HCT116 (cell line): ENCODE measurements at regions not wholly inside any gene's neighbourhood (a gene's known extent, or its start where the extent isn't known, plus 50 kb on each side); places are given as distances from the start of the nearest gene placed in this dataset.

Experiments
- ATAC-seq: fragments of 200-7000 bp; cut with Tn5 transposase; 2 replicates; pipeline ENCODE4 v1.9.1; 2020; ENCODE audit warnings: mild to moderate bottlenecking, moderate library complexity
- BruUV-seq: library from RNA; stranded (reverse); fragments of 400-500 nt; replicated peaks from 2 replicates; lab custom pipeline; 2021; lab: Mats Ljungman, UMichigan
- CTCF ChIA-PET: fragments of 300-600 bp; sonication (Branson Sonifier 250); formaldehyde crosslinking; loops from one replicate; lab custom pipeline; 2021; ENCODE audit warnings: antibody characterized with exemption; lab: Charles Lee
- POLR2A ChIA-PET: fragments of 300-600, 350-600 bp; sonication (Branson Sonifier 250); formaldehyde crosslinking; loops from one replicate; lab custom pipeline; 2021; ENCODE audit warnings: antibody characterized with exemption; lab: Charles Lee
- RAD21 ChIA-PET, 2 experiments: fragments of 300-600 bp; sonication (Branson Sonifier 250); formaldehyde crosslinking; loops; one replicate each; lab custom pipeline; 2023; ENCODE audit warnings: low total read pairs in 2 of 2; ENCODE audit not compliant: uncharacterized antibody in 2 of 2, unreplicated experiment in 2 of 2, low non-redundant PET in 1 of 2; lab: Charles Lee
- DNase-seq: peaks from one replicate; pipeline ENCODE4 v3.0.0-alpha.2; 2010; ENCODE audit warnings: low read depth, low spot score
- H2AFZ ChIP-seq: fragments of 200-600 bp; shearing (Covaris generic), sonication (generic); 2 replicates; pipeline ENCODE4 v1.6.1; 2017; ENCODE audit warnings: low read depth, mixed run types, mixed read lengths, antibody characterized with exemption, low read length; ENCODE audit not compliant: poor library complexity, severe bottlenecking
- H3K27ac ChIP-seq: 2 replicates; pipeline ENCODE4 v1.5.1; 2012; ENCODE audit warnings: low read depth, low read length
- H3K27me3 ChIP-seq: fragments of 200-600 bp; sonication (generic); 2 replicates; pipeline ENCODE4 v1.6.1; 2016; ENCODE audit warnings: mixed run types, low read length, mixed read lengths; ENCODE audit not compliant: insufficient read depth
- H3K36me3 ChIP-seq, 2 experiments: fragments of 200-500 bp in 1 of 2; fragments of 200-600 bp in 1 of 2; sonication (Bioruptor generic) in 1 of 2; sonication (generic) in 1 of 2; 2 replicates each; pipeline versions ENCODE4 v1.5.1 to v1.6.1; 2014 to 2016; ENCODE audit warnings: low read length in 2 of 2, inconsistent platforms in 1 of 2, mixed read lengths in 1 of 2, mixed run types in 1 of 2; ENCODE audit not compliant: insufficient read depth in 2 of 2, control insufficient read depth in 1 of 2
- H3K4me1 ChIP-seq, 2 experiments: fragments of 200-600 bp in 1 of 2; sonication (generic) in 1 of 2; 2 replicates each; pipeline versions ENCODE4 v1.5.1 to v1.6.1; 2012 to 2017; ENCODE audit warnings: low read length in 2 of 2, inconsistent platforms in 1 of 2, mild to moderate bottlenecking in 1 of 2, mixed read lengths in 1 of 2, mixed run types in 1 of 2, moderate library complexity in 1 of 2; ENCODE audit not compliant: insufficient read depth in 2 of 2, control insufficient read depth in 1 of 2
- H3K4me2 ChIP-seq: fragments of 200-600 bp; sonication (generic); 2 replicates; pipeline ENCODE4 v1.6.1; 2017; ENCODE audit warnings: mixed run types, low read length, mixed read lengths
- H3K4me3 ChIP-seq, 2 experiments: fragments of 200-600 bp in 1 of 2; sonication (generic) in 1 of 2; replicated peaks in 1 of 2; 2 replicates each; pipeline ENCODE4 v1.5.1; 2011 to 2016; ENCODE audit warnings: low read length in 2 of 2, control low read depth in 1 of 2, low read depth in 1 of 2, mild to moderate bottlenecking in 1 of 2, mixed read lengths in 1 of 2, mixed run types in 1 of 2
- H3K79me2 ChIP-seq: fragments of 200-600 bp; sonication (generic); 2 replicates; pipeline ENCODE4 v1.6.1; 2017; ENCODE audit warnings: mild to moderate bottlenecking, mixed run types, low read length, moderate library complexity, mixed read lengths; ENCODE audit not compliant: insufficient read depth
- H3K9ac ChIP-seq: fragments of 200-600 bp; sonication (generic); 2 replicates; pipeline ENCODE4 v1.6.1; 2016; ENCODE audit warnings: low read length, mixed read lengths
- H3K9me2 ChIP-seq: fragments of 200-600 bp; sonication (generic), shearing (Covaris generic); 2 replicates; pipeline ENCODE4 v1.6.1; 2017; ENCODE audit warnings: mixed run types, mild to moderate bottlenecking, moderate library complexity; ENCODE audit not compliant: insufficient read depth
- H3K9me3 ChIP-seq, 2 experiments: fragments of 200-500 bp in 1 of 2; fragments of 200-600 bp in 1 of 2; sonication (Bioruptor generic) in 1 of 2; sonication (generic) in 1 of 2; 2 replicates each; pipeline ENCODE4 v1.6.1; 2014 to 2017; ENCODE audit warnings: low read length in 2 of 2, mixed read lengths in 2 of 2, inconsistent platforms in 1 of 2, low read depth in 1 of 2, mild to moderate bottlenecking in 1 of 2, mixed run types in 1 of 2, moderate library complexity in 1 of 2; ENCODE audit not compliant: control insufficient read depth in 1 of 2, insufficient read depth in 1 of 2
- H4K20me1 ChIP-seq: fragments of 200-600 bp; sonication (generic), shearing (Covaris generic); 2 replicates; pipeline ENCODE4 v1.6.1; 2017; ENCODE audit warnings: mixed run types, mild to moderate bottlenecking, moderate library complexity; ENCODE audit not compliant: insufficient read depth
- ATF3 ChIP-seq: IDR thresholded peaks from 2 replicates; pipeline ENCODE4 v1.6.1; 2012
- CBX3 ChIP-seq: IDR thresholded peaks from 2 replicates; pipeline ENCODE4 v1.6.1; 2012; ENCODE audit warnings: low read depth
- CEBPB ChIP-seq: IDR thresholded peaks from 2 replicates; pipeline ENCODE4 v1.6.1; 2012; ENCODE audit warnings: low read depth
- CTCF ChIP-seq, 3 experiments: fragments of 200-600 bp in 1 of 3; sonication (generic) in 1 of 3; IDR thresholded peaks in 2 of 3; conservative IDR thresholded peaks in 1 of 3; 2 replicates each; pipeline ENCODE4 v1.5.1; 2012 to 2017; ENCODE audit warnings: low read depth in 2 of 3, low read length in 2 of 3, antibody characterized with exemption in 1 of 3, borderline replicate concordance in 1 of 3, control low read depth in 1 of 3, mild to moderate bottlenecking in 1 of 3, mixed read lengths in 1 of 3, mixed run types in 1 of 3, moderate library complexity in 1 of 3; ENCODE audit not compliant: insufficient read depth in 1 of 3
- EGR1 ChIP-seq: IDR thresholded peaks from 2 replicates; pipeline ENCODE4 v1.6.1; 2012; ENCODE audit warnings: low read depth
- ELF1 ChIP-seq: IDR thresholded peaks from 2 replicates; pipeline ENCODE4 v1.6.1; 2012; ENCODE audit warnings: low read depth, borderline replicate concordance
- EZH2 ChIP-seq: fragments of 200-600 bp; sonication (generic); IDR thresholded peaks from 2 replicates; pipeline ENCODE4 v1.6.1; 2017; ENCODE audit warnings: antibody characterized with exemption, mixed run types
- FOSL1 ChIP-seq: IDR thresholded peaks from 2 replicates; pipeline ENCODE4 v1.6.1; 2012; ENCODE audit warnings: low read depth
- JUND ChIP-seq: IDR thresholded peaks from 2 replicates; pipeline ENCODE4 v1.6.1; 2012
- MAX ChIP-seq: IDR thresholded peaks from 2 replicates; pipeline ENCODE4 v1.6.1; 2012
- POLR2AphosphoS5 ChIP-seq: IDR thresholded peaks from 2 replicates; pipeline ENCODE4 v1.6.1; 2011; ENCODE audit warnings: mild to moderate bottlenecking, low read depth, low read length, moderate library complexity
- RAD21 ChIP-seq: IDR thresholded peaks from 2 replicates; pipeline ENCODE4 v1.6.1; 2012; ENCODE audit warnings: low read depth, mild to moderate bottlenecking
- REST ChIP-seq: IDR thresholded peaks from 2 replicates; pipeline ENCODE4 v1.6.1; 2012; ENCODE audit warnings: low read depth
- SIN3A ChIP-seq: IDR thresholded peaks from 2 replicates; pipeline ENCODE4 v1.6.1; 2012; ENCODE audit warnings: low read depth
- SP1 ChIP-seq: IDR thresholded peaks from 2 replicates; pipeline ENCODE4 v1.6.1; 2012; ENCODE audit warnings: low read depth
- SRF ChIP-seq: IDR thresholded peaks from 2 replicates; pipeline ENCODE4 v1.6.1; 2012; ENCODE audit warnings: low read depth
- TCF7L2 ChIP-seq: IDR thresholded peaks from 2 replicates; pipeline ENCODE4 v1.7.0; 2011; ENCODE audit warnings: borderline replicate concordance, inconsistent platforms; ENCODE audit not compliant: insufficient read depth, insufficient read length; ENCODE audit errors: extremely low read depth
- YY1 ChIP-seq: IDR thresholded peaks from 2 replicates; pipeline ENCODE4 v1.6.1; 2011; ENCODE audit warnings: low read length, low read depth, moderate library complexity, mild to moderate bottlenecking; ENCODE audit not compliant: insufficient replicate concordance; ENCODE audit errors: extremely low read depth
- ZBTB33 ChIP-seq: IDR thresholded peaks from 2 replicates; pipeline ENCODE4 v1.6.1; 2011; ENCODE audit warnings: mild to moderate bottlenecking, low read length, moderate library complexity; ENCODE audit not compliant: insufficient replicate concordance; ENCODE audit errors: extremely low read depth
- ZFX ChIP-seq: fragments of 450-650 bp; IDR thresholded peaks from 2 replicates; pipeline ENCODE4 v1.6.1; 2017
- ZNF274 ChIP-seq: fragments of 200-500 bp; sonication (Bioruptor generic); IDR thresholded peaks from 2 replicates; pipeline ENCODE4 v1.6.1; 2014; ENCODE audit warnings: mild to moderate bottlenecking, low read depth, low read length, inconsistent platforms
- intact Hi-C: fragments of 100-400 bp; cut with micrococcal nuclease; formaldehyde crosslinking; loops from 2 replicates; pipeline ENCODE4 v1.10.0; 2022

- CTCF ChIA-PET, result interaction anchor here (0.8 to 1.4 kb wide), 4 partner anchors 119 to 580 kb away, joined by 3 to 4 read pairs (median 3); partner anchors contain the start of gene DLL1
- RAD21 ChIA-PET, result interaction anchor here in 1 of 2 experiments (0.6 kb wide), 1 partner anchor 10 kb away, joined by 3 read pairs; no protein-coding TSS in a partner anchor
- H3K79me2 ChIP-seq, result no peaks in the 10 kb centered on the region
- POLR2A ChIA-PET, result no interaction called here
- no peak overlapping the region for H3K4me2 ChIP-seq
- peak overlapping the region; percentile 17 for H2AFZ ChIP-seq
- no peaks in the 10 kb centered on the region for H4K20me1 ChIP-seq
- H3K27me3 ChIP-seq, result no peaks in the 10 kb centered on the region
- no peaks in the 10 kb centered on the region for H3K9me3 ChIP-seq
- intact Hi-C loops, result loop anchor here (2.0 to 10.0 kb wide), 4 partner anchors 314 to 996 kb away; no protein-coding TSS in a partner anchor
- DNase-seq (peak; percentile 32), ATAC-seq (peak; percentile 84)
- no peaks in the 10 kb centered on the region for H3K36me3 ChIP-seq
- H3K9ac ChIP-seq, result no peak overlapping the region
- H3K4me1 ChIP-seq, result no peaks in the 10 kb centered on the region
- H3K4me3 ChIP-seq, result no peak overlapping the region
- BruUV-seq, result no TSS peak
- no peak overlapping the region for H3K27ac ChIP-seq
- H3K9me2 ChIP-seq, result no peaks in the 10 kb centered on the region
- TF ChIP-seq CBX3 (peak; percentile 62; the same call in 1 of the 2 replicates), POLR2AphosphoS5 (no peak), ELF1 (no peak), SRF (no peak), YY1 (no peak), ATF3 (no peak), RAD21 (peak; percentile 80), TCF7L2 (no peak), ZNF274 (no peak), MAX (peak; percentile 88), JUND (no peak), SIN3A (no peak), ZFX (no peak), CTCF (IDR thresholded peaks at IDR 0.05 in 2 of 3, conservative IDR thresholded peaks at IDR 0.05 in 1 of 3; ENCODE audit: borderline replicate concordance in 1 of 3, insufficient read depth in 1 of 3, low read depth in 2 of 3, low read length in 2 of 3) (peak; percentile 51 to 63 (median 57); a peak in 5 of 6 replicates), REST (no peak), EZH2 (no peak), SP1 (no peak), CEBPB (no peak), EGR1 (no peak), FOSL1 (no peak), ZBTB33 (no peak)
Measured at GRCh38 chr6:169950558-169950957, 199.1 kb downstream of the ERMARD start.
